ENCODE measurements at regions not wholly inside any gene's neighbourhood (a gene's known extent, or its start where the extent isn't known, plus 50 kb on each side); places are given as distances from the start of the nearest gene placed in this dataset.

DNA sequence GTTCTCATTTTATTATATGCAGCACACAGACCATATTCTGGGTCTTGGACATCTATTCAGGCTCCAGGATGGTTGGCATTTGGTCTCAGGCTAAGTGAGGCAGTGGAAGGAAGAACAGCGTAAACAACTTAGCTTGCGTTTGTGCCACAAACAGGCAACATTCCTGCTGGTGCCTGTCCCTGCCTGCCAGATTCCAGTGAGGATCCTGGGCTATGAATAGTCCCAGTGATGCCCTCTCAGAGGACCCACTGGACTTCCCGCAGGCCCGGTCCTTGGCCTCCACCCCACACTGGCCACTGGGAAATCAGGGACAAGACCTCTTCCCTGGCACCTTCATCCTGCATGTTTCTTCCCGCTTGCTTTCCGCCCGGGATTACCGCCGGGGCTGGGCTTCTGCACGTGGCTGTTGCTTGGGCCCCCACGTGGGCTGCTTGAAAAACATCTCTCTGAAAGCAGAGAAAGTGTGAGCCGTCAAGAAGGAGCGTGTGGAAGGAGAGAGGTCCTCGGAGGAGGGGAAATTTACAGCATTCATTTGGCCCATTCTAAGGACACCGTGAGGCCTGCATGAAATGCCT is 145.1 kb upstream of the WNT4 start:
- Histone ChIP-seq H3K27ac (no peak overlapping the region), H3K4me1 (no peaks in the 10 kb centered on the region), H3K9me3 (no peaks in the 10 kb centered on the region), H3K27me3 (no peaks in the 10 kb centered on the region), H3K36me3 (no peaks in the 10 kb centered on the region), H3K4me3 (no peak overlapping the region)
- no peak for DNase-seq (ENCODE audit: low spot score)
- TF ChIP-seq, protein P1, sequence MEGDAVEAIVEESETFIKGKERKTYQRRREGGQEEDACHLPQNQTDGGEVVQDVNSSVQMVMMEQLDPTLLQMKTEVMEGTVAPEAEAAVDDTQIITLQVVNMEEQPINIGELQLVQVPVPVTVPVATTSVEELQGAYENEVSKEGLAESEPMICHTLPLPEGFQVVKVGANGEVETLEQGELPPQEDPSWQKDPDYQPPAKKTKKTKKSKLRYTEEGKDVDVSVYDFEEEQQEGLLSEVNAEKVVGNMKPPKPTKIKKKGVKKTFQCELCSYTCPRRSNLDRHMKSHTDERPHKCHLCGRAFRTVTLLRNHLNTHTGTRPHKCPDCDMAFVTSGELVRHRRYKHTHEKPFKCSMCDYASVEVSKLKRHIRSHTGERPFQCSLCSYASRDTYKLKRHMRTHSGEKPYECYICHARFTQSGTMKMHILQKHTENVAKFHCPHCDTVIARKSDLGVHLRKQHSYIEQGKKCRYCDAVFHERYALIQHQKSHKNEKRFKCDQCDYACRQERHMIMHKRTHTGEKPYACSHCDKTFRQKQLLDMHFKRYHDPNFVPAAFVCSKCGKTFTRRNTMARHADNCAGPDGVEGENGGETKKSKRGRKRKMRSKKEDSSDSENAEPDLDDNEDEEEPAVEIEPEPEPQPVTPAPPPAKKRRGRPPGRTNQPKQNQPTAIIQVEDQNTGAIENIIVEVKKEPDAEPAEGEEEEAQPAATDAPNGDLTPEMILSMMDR (IDR thresholded peaks at IDR 0.05): no peak

DNA sequence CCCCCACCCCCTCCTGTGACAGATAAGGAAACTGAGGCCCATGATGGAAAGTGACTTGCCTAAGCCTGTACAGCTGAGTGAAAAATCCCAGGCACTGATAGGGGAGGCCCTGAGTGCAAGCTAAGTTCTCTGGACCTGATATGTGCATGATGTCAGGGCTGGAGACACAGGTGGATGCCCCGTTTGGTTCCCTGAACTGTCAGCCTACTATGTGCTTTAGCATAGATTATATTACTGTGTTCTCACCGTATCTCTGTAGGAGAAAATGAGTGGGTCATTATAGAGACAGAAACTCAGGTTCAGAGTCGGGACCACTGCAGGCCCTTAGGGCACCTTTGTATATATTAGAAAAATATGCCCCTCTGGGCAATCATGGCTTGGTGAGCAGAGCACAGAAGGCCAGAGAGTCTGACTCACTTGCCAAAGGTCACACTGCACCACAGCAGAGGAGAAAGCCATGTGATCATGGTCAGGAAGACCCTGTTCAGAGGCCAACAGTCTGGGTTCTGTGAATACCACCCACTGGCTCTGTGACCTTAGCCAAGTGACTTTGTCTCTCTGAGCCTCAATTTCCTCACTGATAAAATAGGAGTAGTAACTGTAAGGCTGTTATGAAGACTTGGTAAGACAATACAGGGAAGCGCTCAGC is 145.8 kb upstream of the WNT4 start:
- Histone ChIP-seq H3K27ac (no peak overlapping the region), H3K4me3 (no peak overlapping the region), H3K36me3 (no peaks in the 10 kb centered on the region), H3K27me3 (no peaks in the 10 kb centered on the region), H3K4me1 (no peaks in the 10 kb centered on the region), H3K9me3 (no peaks in the 10 kb centered on the region)
- TF ChIP-seq, protein P1 (IDR thresholded peaks at IDR 0.05): no peak
- no peak for DNase-seq (ENCODE audit: low spot score)

DNA sequence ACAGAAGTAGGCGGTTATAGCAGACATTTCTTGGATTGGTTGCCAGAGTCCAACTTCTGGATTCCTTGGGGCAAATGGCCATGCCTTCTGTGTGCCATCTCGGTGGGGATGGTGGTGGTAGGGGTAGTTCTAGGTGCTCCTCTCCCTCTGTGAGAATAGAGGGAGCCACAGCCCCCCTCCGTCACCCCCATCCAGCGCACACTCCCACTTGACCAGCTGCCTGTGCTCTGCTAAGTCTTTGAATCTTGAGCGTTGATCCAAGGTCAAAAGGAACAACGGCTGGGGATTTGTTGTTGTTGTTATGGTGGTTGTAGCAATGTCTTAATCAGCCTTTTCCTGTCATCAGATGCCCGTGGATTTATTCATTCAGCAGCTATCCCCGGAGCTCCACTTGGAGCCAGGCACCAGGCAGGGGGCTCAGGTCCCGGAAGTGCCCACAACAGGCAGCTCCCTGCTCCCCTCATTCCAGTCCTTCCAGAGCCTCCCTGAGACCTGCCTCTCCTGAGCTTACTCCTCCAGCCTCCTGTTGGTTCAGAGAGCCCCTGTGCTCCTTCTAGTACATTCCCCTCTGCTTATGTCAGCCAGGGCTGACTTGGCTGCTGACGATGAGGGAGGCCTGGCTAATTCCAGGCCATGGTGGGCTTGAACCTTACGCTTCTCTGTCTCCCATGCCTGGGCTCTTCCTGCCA is 146.6 kb upstream of the WNT4 start:
- no peaks in the 10 kb centered on the region for H3K27me3 ChIP-seq

DNA sequence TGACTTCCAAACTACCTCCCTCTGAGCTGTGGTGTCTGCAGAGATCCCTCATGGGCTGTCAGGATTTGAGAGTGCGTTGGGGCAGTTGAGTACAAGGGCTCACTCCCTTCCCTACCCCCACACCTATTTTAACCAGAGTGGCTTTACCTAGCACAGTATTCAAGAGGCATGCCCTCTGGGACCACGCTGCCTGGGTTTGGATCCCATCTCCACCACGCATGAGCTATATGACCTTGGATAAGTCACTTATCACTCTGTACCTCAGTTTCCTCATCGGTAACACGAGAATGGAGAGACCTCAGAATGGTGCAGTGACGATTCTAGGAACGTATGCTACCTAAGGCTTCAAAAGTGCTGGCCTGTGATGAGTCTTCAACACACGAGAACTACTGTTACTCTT is 147.3 kb upstream of the WNT4 start:
- Histone ChIP-seq H3K27me3 (no peaks in the 10 kb centered on the region), H3K4me3 (no peak overlapping the region), H3K36me3 (no peaks in the 10 kb centered on the region), H3K4me1 (no peaks in the 10 kb centered on the region), H3K9me3 (peaks cover 0 to 12% of the 10 kb centered on the region in 2 donors), H3K27ac (no peak overlapping the region)
- TF ChIP-seq, protein P1 (IDR thresholded peaks at IDR 0.05): no peak
- DNase-seq (ENCODE audit: low spot score): no peak

More for the DNA sequence above, 146.6 kb upstream of the WNT4 start:
- Histone ChIP-seq H3K36me3 (no peaks in the 10 kb centered on the region), H3K9me3 (peaks cover 0 to 7% of the 10 kb centered on the region in 2 donors), H3K4me1 (no peaks in the 10 kb centered on the region), H3K27ac (no peak overlapping the region), H3K4me3 (no peak overlapping the region)
- DNase-seq (ENCODE audit: low spot score): no peak
- TF ChIP-seq, protein P1 (IDR thresholded peaks at IDR 0.05): no peak

DNA sequence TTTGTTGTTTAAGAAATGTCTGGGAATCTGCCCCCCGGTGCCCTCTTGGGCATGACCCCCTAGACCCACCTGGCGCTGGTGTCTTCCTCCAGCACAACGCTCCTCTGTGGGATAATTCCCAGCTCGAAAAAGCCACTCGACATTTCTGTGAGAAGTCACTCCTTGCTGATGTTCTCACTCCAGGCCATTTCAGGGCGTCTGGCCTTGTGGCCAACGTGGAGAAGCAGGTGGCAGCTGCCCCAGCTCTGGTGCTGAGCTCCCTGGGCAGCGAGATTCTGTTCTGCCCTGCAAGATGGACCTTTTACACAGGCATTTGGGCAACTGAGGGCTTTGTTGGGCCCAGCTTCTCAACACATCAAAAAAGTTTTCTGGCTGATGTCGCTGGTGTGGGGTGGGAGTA is 147.7 kb upstream of the WNT4 start:
- DNase-seq (ENCODE audit: low spot score): no peak
- no peaks in the 10 kb centered on the region for H3K27me3 ChIP-seq
- H3K36me3 ChIP-seq: no peaks in the 10 kb centered on the region
- H3K4me3 ChIP-seq: no peak overlapping the region
- TF ChIP-seq, protein P1 (IDR thresholded peaks at IDR 0.05): no peak
- no peaks in the 10 kb centered on the region for H3K4me1 ChIP-seq
- H3K27ac ChIP-seq: no peak overlapping the region
- peaks cover 0 to 12% of the 10 kb centered on the region in 2 donors for H3K9me3 ChIP-seq
